Neural cell (in vitro differentiated cells): ENCODE measurements at regions not wholly inside any gene's neighbourhood (a gene's known extent, or its start where the extent isn't known, plus 50 kb on each side); places are given as distances from the start of the nearest gene placed in this dataset.

Source experiments
- H2AFZ ChIP-seq: fragments of 200-600, 300-800 bp; sonication (generic), shearing (Covaris generic); 2 replicates; pipeline ENCODE4 v1.6.0; 2014; ENCODE audit warnings: low read depth, mild to moderate bottlenecking, antibody characterized with exemption, low read length, moderate library complexity
- H3F3A ChIP-seq: fragments of 200-600 bp; shearing (Covaris generic); 2 replicates; pipeline ENCODE4 v1.6.1; 2016; ENCODE audit warnings: mild to moderate bottlenecking, moderate library complexity, mixed read lengths, antibody characterized with exemption, low read length; ENCODE audit not compliant: insufficient read depth, poor library complexity, severe bottlenecking
- H3K27ac ChIP-seq: fragments of 200-600, 300-800 bp; sonication (generic), shearing (Covaris generic); 2 replicates; pipeline ENCODE4 v1.5.1; 2014; ENCODE audit warnings: mild to moderate bottlenecking, low read length, moderate library complexity
- H3K27me3 ChIP-seq: fragments of 300-800, 200-600 bp; sonication (generic), shearing (Covaris generic); 2 replicates; pipeline ENCODE4 v1.6.0; 2014; ENCODE audit warnings: mild to moderate bottlenecking, low read depth, low read length, moderate library complexity; ENCODE audit not compliant: insufficient read depth
- H3K36me3 ChIP-seq: fragments of 300-800, 200-600 bp; sonication (generic), shearing (Covaris generic); 2 replicates; pipeline ENCODE4 v1.5.1; 2014; ENCODE audit warnings: mild to moderate bottlenecking, antibody characterized with exemption, low read length, moderate library complexity; ENCODE audit not compliant: insufficient read depth
- H3K4me2 ChIP-seq: fragments of 300-800, 200-600 bp; sonication (generic), shearing (Covaris generic); 2 replicates; pipeline ENCODE4 v1.6.0; 2014; ENCODE audit warnings: mild to moderate bottlenecking, low read length
- H3K4me3 ChIP-seq: fragments of 300-800, 200-600 bp; sonication (generic), shearing (Covaris generic); 2 replicates; pipeline ENCODE4 v1.5.1; 2014; ENCODE audit warnings: mild to moderate bottlenecking, low read length, moderate library complexity
- H3K79me2 ChIP-seq: fragments of 200-600 bp; shearing (Covaris generic); replicated peaks from 2 replicates; pipeline ENCODE4 v1.6.0; 2014; ENCODE audit warnings: mild to moderate bottlenecking, low read length, moderate library complexity; ENCODE audit not compliant: insufficient read depth
- H3K9ac ChIP-seq: fragments of 300-800, 200-600 bp; sonication (generic), shearing (Covaris generic); 2 replicates; pipeline ENCODE4 v1.6.1; 2016; ENCODE audit warnings: mild to moderate bottlenecking, low read length, mixed read lengths
- H3K9me2 ChIP-seq: fragments of 200-600 bp; shearing (Covaris generic); 2 replicates; pipeline ENCODE4 v1.6.1; 2016; ENCODE audit warnings: mild to moderate bottlenecking, low read length, mixed read lengths; ENCODE audit not compliant: insufficient read depth
- H3K9me3 ChIP-seq: fragments of 200-600, 300-800 bp; sonication (generic), shearing (Covaris generic); 2 replicates; pipeline ENCODE4 v1.6.1; 2016; ENCODE audit warnings: mild to moderate bottlenecking, mixed run types, low read length, moderate library complexity, mixed read lengths
- H4K20me1 ChIP-seq: fragments of 200-600 bp; shearing (Covaris generic); 2 replicates; pipeline ENCODE4 v1.6.1; 2016; ENCODE audit warnings: mild to moderate bottlenecking, mixed run types; ENCODE audit not compliant: insufficient read depth
- CTCF ChIP-seq: fragments of 450-650 bp; IDR thresholded peaks from 2 replicates; pipeline ENCODE4 v1.5.1; 2014; ENCODE audit warnings: antibody characterized with exemption, mild to moderate bottlenecking, moderate library complexity; ENCODE audit not compliant: poor library complexity, severe bottlenecking
- EP300 ChIP-seq: fragments of 450-650 bp; conservative IDR thresholded peaks from 2 replicates; pipeline ENCODE4 v1.6.1; 2014; ENCODE audit warnings: antibody characterized with exemption, mild to moderate bottlenecking, moderate library complexity; ENCODE audit not compliant: poor library complexity, severe bottlenecking
- EZH2 ChIP-seq: fragments of 200-600, 300-800 bp; shearing (Covaris generic), sonication (generic); IDR thresholded peaks from 2 replicates; pipeline ENCODE4 v1.6.1; 2014; ENCODE audit warnings: antibody characterized with exemption, low read length, borderline replicate concordance, mild to moderate bottlenecking; ENCODE audit not compliant: insufficient read depth, poor library complexity, severe bottlenecking
- MXI1 ChIP-seq: fragments of 450-650 bp; conservative IDR thresholded peaks from 2 replicates; pipeline ENCODE4 v1.6.1; 2014; ENCODE audit warnings: antibody characterized with exemption, mild to moderate bottlenecking; ENCODE audit not compliant: poor library complexity, severe bottlenecking
- POLR2AphosphoS5 ChIP-seq: IDR thresholded peaks from 2 replicates; pipeline ENCODE4 v1.6.1; 2012
- RAD21 ChIP-seq: fragments of 450-650 bp; conservative IDR thresholded peaks from 2 replicates; pipeline ENCODE4 v1.6.1; 2014; ENCODE audit warnings: antibody characterized with exemption, mild to moderate bottlenecking, moderate library complexity
- REST ChIP-seq: IDR thresholded peaks from 2 replicates; pipeline ENCODE4 v1.6.1; 2012; ENCODE audit warnings: borderline replicate concordance
- SMC3 ChIP-seq: fragments of 450-650 bp; conservative IDR thresholded peaks from 2 replicates; pipeline ENCODE4 v1.6.1; 2014; ENCODE audit warnings: antibody characterized with exemption, mild to moderate bottlenecking, moderate library complexity; ENCODE audit not compliant: poor library complexity
- TAF1 ChIP-seq: IDR thresholded peaks from 2 replicates; pipeline ENCODE4 v1.6.1; 2012; ENCODE audit warnings: low read depth

GRCh38 chr10:123565691-123566660 lies 100.2 kb upstream of the GPR26 start:
- Histone ChIP-seq H3K9me3 (no peaks in the 10 kb centered on the region), H3K4me2 (no peak overlapping the region)

More at GRCh38 chr10:123565691-123566660, 100.2 kb upstream of the GPR26 start:
- Histone ChIP-seq H3K9ac (no peak overlapping the region), H3F3A (no peaks in the 10 kb centered on the region), H3K36me3 (no peaks in the 10 kb centered on the region), H3K79me2 (no peaks in the 10 kb centered on the region), H4K20me1 (no peaks in the 10 kb centered on the region), H2AFZ (no peak overlapping the region), H3K4me3 (no peak overlapping the region), H3K9me2 (no peaks in the 10 kb centered on the region), H3K27ac (no peak overlapping the region), H3K27me3 (peaks cover 3% of the 10 kb centered on the region)
- no peak for TF ChIP-seq CTCF
- no peak for TF ChIP-seq EP300
- no peak for TF ChIP-seq SMC3
- TF ChIP-seq MXI1 = no peak
- no peak for TF ChIP-seq RAD21
- no peak for TF ChIP-seq POLR2AphosphoS5
- TF ChIP-seq TAF1 = no peak
- no peak for TF ChIP-seq REST
- no peak for TF ChIP-seq EZH2
